Activated naive CD4-positive, alpha-beta T cell treated with anti-CD3 and anti-CD28 coated beads, Interleukin-2, amount 50 U/mL, for 24 hours (primary cell): ENCODE measurements at regions not wholly inside any gene's neighbourhood (a gene's known extent, or its start where the extent isn't known, plus 50 kb on each side); places are given as distances from the start of the nearest gene placed in this dataset.

Experiments used
- H3K27ac Mint-ChIP-seq: one replicate; pipeline ENCODE4 v1.8.0; 2021; ENCODE audit warnings: mild to moderate bottlenecking, mixed read lengths
- H3K27me3 Mint-ChIP-seq: one replicate; pipeline ENCODE4 v1.8.0; 2021; ENCODE audit warnings: mixed read lengths
- H3K36me3 Mint-ChIP-seq: one replicate; pipeline ENCODE4 v1.8.0; 2021; ENCODE audit warnings: mixed read lengths
- H3K4me1 Mint-ChIP-seq: one replicate; pipeline ENCODE4 v1.8.0; 2021; ENCODE audit warnings: mixed read lengths
- H3K4me3 Mint-ChIP-seq: one replicate; pipeline ENCODE4 v1.8.0; 2021; ENCODE audit warnings: mild to moderate bottlenecking, mixed read lengths
- H3K9me3 Mint-ChIP-seq: one replicate; pipeline ENCODE4 v1.8.0; 2021; ENCODE audit warnings: mixed read lengths

DNA sequence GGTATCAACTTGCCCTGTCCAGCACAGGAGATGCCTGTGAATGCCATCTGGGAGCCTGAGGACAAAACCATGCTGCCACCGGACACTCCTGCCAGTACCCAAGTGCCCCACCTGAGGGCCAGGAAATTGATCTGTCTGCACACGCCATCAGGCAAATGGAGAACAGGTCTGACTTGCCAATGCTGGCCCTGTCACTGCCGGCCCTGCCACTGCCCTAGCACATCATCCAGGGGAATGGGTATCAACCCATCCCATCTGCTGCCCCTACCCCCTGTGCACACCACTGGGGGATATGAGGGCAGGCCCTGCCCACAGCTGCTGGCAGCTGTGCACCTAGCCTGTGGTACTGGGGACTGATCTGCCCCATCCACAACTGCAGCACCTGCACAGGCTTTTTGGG is 1081.6 kb upstream of the EYS start:
- no peak overlapping the region for H3K4me3 Mint-ChIP-seq

DNA sequence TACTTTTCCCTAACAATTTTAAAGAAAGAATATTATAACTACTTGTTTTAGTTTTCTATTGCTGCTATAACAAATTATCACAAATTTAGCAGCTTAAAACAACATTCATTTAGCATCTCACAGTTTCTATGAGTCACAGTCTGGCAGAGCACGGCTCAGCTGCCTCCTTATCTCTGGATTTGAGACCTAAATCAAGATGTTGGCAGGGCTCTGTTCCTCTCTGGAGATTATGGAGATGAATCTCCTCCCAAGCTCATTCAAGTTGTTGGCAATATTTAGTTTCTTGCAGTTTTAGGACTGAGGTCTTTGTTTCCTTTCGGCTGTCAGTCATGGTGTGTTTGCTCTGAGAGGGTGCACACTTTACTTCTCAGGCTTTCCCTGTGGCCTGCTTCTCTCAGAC is 1065.8 kb upstream of the EYS start:
- Mint-ChIP-seq H3K36me3 (no peaks in the 10 kb centered on the region), H3K27me3 (no peaks in the 10 kb centered on the region), H3K27ac (no peak overlapping the region), H3K4me3 (no peak overlapping the region), H3K9me3 (peaks cover 15% of the 10 kb centered on the region), H3K4me1 (no peaks in the 10 kb centered on the region)

More for the DNA sequence above, 1081.6 kb upstream of the EYS start:
- no peaks in the 10 kb centered on the region for H3K27me3 Mint-ChIP-seq
- no peaks in the 10 kb centered on the region for H3K36me3 Mint-ChIP-seq
- no peak overlapping the region for H3K27ac Mint-ChIP-seq
- peaks cover 4% of the 10 kb centered on the region for H3K9me3 Mint-ChIP-seq
- H3K4me1 Mint-ChIP-seq = no peaks in the 10 kb centered on the region

DNA sequence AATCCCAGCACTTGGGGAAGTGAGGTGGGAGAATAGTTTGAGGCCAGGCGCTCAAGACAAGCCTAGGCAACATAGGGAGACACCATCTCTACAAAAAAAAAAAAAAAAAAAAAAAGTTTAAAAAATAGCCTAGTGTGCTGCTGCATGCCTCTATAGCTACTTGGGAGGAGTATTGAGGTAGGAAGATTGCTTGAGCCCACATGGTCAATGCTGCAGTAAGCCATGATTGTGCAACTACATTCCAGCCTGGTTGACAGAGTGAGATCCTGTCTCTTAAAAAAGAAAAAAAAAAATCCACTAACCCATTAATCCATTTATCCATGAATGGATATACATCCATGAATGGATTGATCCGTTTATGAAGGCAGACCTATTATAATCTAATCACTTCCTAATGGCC is 1064.6 kb upstream of the EYS start:
- Mint-ChIP-seq H3K4me3 (no peak overlapping the region), H3K27ac (no peak overlapping the region), H3K36me3 (no peaks in the 10 kb centered on the region), H3K4me1 (no peaks in the 10 kb centered on the region), H3K9me3 (peaks cover 15% of the 10 kb centered on the region), H3K27me3 (no peaks in the 10 kb centered on the region)

DNA sequence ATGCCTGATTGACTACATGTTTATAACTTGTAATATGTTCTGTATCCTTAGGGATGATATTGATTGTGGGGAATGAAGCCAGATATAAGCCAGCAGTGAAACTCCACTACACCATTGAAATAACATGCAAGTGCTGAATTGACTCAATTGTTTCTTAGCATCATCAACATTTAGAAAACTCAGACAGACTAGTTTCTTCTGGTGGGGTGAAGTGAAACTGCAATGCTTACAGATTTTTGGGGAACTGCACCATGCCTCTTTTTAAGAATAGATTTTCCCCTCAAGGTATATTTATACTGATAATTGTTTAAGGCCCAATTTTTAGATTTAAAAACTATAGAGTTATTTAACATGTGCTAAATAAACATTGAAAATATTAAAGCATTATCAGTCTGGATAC is 1044.6 kb upstream of the EYS start:
- no peaks in the 10 kb centered on the region for H3K36me3 Mint-ChIP-seq
- H3K4me1 Mint-ChIP-seq = no peaks in the 10 kb centered on the region
- H3K27ac Mint-ChIP-seq = no peak overlapping the region
- no peaks in the 10 kb centered on the region for H3K27me3 Mint-ChIP-seq
- no peak overlapping the region for H3K4me3 Mint-ChIP-seq
- peaks cover 6% of the 10 kb centered on the region for H3K9me3 Mint-ChIP-seq

DNA sequence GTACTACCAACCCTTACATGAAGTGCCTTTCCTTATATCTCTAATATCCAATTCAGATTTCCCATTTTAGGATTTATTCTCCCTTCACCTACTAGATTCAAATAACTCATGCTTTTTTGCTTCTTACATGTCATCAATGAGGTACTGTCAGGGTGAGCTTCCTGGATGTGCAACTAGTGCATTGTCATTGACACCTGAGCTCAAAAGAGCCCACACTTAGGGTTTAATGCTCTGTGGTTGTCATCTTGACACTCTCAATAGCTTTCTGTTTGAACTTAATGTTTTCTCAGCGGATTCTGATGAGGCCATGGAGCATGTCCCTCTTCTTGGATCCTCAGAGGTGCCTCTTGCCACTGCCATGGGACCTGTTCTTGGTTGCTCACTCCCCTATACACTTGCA is 1033.3 kb upstream of the EYS start:
- H3K36me3 Mint-ChIP-seq = no peaks in the 10 kb centered on the region
- H3K4me1 Mint-ChIP-seq = no peaks in the 10 kb centered on the region
- H3K4me3 Mint-ChIP-seq = no peak overlapping the region
- no peaks in the 10 kb centered on the region for H3K27me3 Mint-ChIP-seq
- H3K9me3 Mint-ChIP-seq = no peaks in the 10 kb centered on the region
- H3K27ac Mint-ChIP-seq = no peak overlapping the region

DNA sequence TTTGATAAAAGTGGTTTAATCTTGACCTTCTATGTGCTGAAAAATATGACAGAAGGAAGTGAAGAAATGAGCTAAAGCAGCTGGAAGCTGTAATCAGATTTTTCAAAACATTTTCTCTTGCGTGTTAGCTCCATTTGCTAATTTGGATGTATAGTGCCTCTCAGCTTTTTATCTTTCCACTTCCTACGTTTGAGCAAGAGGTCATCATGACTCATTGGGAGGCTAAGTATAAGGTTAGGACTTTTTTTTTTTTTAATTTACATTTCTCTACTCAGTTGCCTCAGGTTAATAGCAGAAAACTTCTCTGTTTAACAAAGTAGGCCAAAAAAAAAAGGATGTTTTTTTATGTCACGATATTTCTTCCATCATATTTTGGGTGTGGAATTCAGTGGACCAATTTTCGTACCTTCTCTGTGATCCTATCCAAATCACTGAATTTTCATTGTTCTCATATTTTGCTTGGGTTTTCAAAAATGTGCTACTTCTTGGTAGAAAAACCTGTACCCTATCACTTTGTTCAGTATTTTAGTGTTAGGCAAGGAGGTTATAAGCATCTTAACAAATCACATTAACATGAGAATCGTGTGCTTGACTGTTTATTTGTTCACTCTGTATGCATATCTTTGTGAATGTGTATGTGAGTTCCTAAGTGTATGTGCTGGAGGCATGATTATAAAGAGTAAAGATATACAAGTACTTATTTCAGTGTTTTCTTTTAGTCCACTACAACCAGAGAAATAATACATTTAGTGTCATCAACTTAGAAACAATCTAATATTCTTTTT is 1028.3 kb upstream of the EYS start:
- Mint-ChIP-seq H3K27me3 (no peaks in the 10 kb centered on the region), H3K9me3 (peaks cover 5% of the 10 kb centered on the region), H3K4me1 (no peaks in the 10 kb centered on the region), H3K36me3 (no peaks in the 10 kb centered on the region), H3K4me3 (no peak overlapping the region), H3K27ac (no peak overlapping the region)

DNA sequence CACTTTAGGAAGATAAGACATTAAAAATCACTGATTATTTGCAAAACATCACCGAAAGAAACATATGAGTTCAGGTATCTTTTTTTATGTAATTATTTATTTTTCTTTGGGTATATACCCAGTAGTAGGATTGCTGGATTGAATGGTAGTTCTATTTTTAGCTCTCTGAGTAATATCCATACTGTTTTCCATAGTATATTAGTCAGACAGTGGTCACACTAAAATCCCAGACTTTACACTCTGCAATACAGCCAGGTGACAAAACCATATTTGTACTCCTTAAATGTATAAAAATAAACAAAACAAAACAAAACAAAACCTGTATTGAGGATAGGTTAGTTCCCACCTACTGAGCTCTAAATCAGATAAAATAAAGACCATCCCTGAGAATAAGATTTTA is 1024.3 kb upstream of the EYS start:
- Mint-ChIP-seq H3K4me3 (no peak overlapping the region), H3K4me1 (no peaks in the 10 kb centered on the region), H3K36me3 (no peaks in the 10 kb centered on the region), H3K27me3 (no peaks in the 10 kb centered on the region), H3K27ac (no peak overlapping the region), H3K9me3 (peaks cover 11% of the 10 kb centered on the region)

DNA sequence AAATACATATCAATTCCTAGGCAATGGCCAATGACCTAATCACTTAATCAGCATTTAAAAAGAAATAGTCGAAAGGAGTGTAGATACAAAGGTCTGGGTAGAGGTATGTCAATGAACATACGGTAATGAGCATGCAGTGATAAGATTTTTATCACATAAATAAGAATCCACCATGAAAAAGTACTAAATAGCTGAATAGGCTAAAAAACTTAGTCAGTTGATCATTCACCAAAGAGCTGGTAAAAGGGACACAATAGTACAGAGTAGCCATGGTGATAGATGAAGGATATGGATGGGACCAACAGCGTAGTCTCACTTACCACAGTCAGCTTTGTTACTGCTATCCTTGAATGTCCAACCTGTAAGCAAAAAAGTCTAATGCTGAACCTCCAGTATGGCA is 1018.6 kb upstream of the EYS start:
- peaks cover 8% of the 10 kb centered on the region for H3K9me3 Mint-ChIP-seq
- H3K4me1 Mint-ChIP-seq = no peaks in the 10 kb centered on the region
- no peaks in the 10 kb centered on the region for H3K27me3 Mint-ChIP-seq
- H3K36me3 Mint-ChIP-seq = no peaks in the 10 kb centered on the region
- no peak overlapping the region for H3K27ac Mint-ChIP-seq
- no peak overlapping the region for H3K4me3 Mint-ChIP-seq

DNA sequence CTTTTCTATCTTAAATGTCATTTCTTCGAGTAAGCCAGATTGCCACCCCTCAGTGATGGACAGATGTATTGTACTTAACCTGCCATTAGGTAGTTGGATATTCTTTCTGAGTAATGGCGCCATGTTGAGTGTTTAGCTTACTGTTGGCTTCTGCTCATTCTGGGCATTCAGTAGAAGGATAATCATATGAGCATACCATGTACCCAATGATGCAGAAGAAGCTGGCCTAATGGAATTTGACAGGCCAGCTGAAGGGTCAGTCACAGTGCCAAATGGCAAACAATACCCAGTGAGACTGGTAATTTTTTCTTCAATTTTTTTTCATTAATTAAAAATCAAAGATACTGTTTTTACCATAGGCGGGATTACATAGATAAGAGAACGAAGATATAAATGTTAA is 1010.8 kb upstream of the EYS start:
- Mint-ChIP-seq H3K36me3 (no peaks in the 10 kb centered on the region), H3K4me3 (no peak overlapping the region), H3K27me3 (no peaks in the 10 kb centered on the region), H3K9me3 (no peaks in the 10 kb centered on the region), H3K27ac (no peak overlapping the region), H3K4me1 (no peaks in the 10 kb centered on the region)

DNA sequence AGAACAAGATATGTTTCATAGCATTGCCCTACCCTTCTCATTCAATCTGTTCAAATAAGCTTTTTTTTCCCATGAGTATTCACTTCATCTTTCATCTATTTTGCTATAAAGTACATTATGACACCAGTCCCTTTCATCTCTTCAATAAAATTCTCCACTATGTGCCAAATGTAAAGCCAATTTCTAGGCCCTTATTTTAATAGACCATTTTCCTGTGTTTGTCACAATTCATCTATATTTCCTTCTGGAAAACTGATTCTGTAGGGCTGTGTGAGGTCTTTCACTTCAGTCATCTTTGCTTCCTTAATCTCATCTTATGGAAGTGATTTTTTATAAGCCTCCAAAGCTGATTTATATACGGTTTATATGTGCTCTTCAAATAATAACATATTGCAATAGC is 992.4 kb upstream of the EYS start:
- H3K4me3 Mint-ChIP-seq = no peak overlapping the region
- no peaks in the 10 kb centered on the region for H3K27me3 Mint-ChIP-seq
- H3K27ac Mint-ChIP-seq = no peak overlapping the region

DNA sequence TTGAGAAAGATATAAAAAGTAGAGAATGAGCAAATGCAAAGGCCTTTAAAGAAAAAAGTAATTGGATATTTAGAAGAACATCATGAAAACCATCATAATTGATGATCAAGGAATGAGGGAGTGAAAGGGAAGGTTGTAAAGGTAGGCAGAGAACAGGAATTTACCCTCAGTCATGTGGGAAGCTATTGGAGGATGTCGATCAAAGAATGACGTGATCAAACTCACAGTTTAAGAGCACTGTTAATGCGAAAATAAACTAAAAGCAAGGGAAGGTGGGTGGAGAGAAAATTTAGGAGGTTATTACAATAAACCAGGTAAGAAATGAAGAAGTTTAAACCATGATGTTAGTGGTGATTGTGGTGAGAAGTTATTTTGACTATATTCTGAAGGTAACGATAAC is 982.6 kb upstream of the EYS start:
- Mint-ChIP-seq H3K27me3 (no peaks in the 10 kb centered on the region), H3K9me3 (peaks cover 7% of the 10 kb centered on the region), H3K4me1 (no peaks in the 10 kb centered on the region)

More for the DNA sequence above, 992.4 kb upstream of the EYS start:
- peaks cover 5% of the 10 kb centered on the region for H3K9me3 Mint-ChIP-seq
- no peaks in the 10 kb centered on the region for H3K4me1 Mint-ChIP-seq
- no peaks in the 10 kb centered on the region for H3K36me3 Mint-ChIP-seq

DNA sequence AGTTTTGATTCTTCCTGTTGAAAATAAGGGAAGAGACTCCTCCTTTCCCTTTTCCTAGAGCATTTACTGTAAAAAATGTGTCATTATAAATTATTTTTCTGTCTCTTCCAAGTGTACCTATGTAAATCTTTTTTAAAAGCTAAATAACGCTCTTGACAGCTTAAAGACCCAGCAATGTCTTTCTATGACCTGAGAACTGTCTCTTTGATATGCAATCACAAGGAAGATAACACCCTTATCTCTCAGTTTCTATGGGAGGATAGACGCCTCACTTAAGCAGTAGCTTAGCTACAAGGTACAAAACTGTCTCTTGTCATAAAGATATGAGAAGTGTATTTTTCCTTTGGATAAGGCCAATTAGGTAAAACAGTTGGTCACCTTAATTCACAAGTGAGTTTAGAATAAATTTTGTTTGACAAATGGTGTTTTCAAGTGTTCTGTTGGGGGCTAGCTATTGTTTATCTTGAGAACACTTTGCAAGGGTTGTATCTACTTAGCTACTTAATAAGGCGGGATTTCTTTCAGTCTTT is 980.6 kb upstream of the EYS start:
- no peaks in the 10 kb centered on the region for H3K27me3 Mint-ChIP-seq
- H3K4me3 Mint-ChIP-seq = no peak overlapping the region
- no peak overlapping the region for H3K27ac Mint-ChIP-seq
- no peaks in the 10 kb centered on the region for H3K36me3 Mint-ChIP-seq
- peaks cover 7% of the 10 kb centered on the region for H3K9me3 Mint-ChIP-seq
- H3K4me1 Mint-ChIP-seq = no peaks in the 10 kb centered on the region

More for the DNA sequence above, 982.6 kb upstream of the EYS start:
- Mint-ChIP-seq H3K27ac (no peak overlapping the region), H3K36me3 (no peaks in the 10 kb centered on the region), H3K4me3 (no peak overlapping the region)

DNA sequence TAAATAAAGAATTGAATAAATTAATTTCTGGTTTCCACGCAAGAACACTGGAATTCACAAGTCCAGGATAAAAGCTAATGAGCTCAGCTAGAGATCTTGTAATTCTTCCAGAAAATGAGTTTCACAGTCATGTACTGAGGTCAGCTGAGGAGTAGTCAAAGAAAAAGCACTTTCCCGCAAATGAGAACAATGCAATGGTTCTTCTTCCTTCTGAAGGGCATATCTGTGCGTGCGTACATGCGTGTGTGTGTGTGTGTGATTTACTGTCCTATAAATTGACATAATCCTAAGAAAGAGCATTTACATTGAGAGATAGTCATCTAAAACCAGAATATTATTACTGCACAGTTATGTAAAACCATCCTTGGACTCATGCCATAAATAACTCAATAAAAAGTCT is 968.9 kb upstream of the EYS start:
- no peaks in the 10 kb centered on the region for H3K4me1 Mint-ChIP-seq
- H3K27ac Mint-ChIP-seq = no peak overlapping the region
- no peaks in the 10 kb centered on the region for H3K27me3 Mint-ChIP-seq
- H3K36me3 Mint-ChIP-seq = no peaks in the 10 kb centered on the region
- H3K9me3 Mint-ChIP-seq = no peaks in the 10 kb centered on the region
- H3K4me3 Mint-ChIP-seq = no peak overlapping the region

DNA sequence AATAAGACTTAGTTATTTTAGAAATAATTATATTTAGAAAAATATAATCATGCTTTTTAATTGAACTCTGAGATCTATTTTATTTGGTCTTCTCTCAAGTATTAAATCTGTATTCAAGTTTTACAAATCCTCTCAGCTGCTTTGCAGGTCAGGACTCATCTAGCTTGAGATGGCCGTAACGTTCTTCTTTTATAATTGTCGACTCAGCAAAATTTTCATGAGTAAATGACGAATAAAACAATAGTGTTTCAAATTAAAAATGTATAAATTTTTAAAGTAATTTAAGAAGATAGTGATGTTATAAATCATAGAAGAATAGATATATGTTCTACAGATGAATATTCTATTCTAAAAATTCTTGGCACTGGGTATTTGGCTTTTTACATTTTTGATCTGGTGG is 957.1 kb upstream of the EYS start:
- no peaks in the 10 kb centered on the region for H3K9me3 Mint-ChIP-seq
- no peak overlapping the region for H3K27ac Mint-ChIP-seq
- no peaks in the 10 kb centered on the region for H3K27me3 Mint-ChIP-seq
- H3K36me3 Mint-ChIP-seq = no peaks in the 10 kb centered on the region
- H3K4me3 Mint-ChIP-seq = no peak overlapping the region
- no peaks in the 10 kb centered on the region for H3K4me1 Mint-ChIP-seq

DNA sequence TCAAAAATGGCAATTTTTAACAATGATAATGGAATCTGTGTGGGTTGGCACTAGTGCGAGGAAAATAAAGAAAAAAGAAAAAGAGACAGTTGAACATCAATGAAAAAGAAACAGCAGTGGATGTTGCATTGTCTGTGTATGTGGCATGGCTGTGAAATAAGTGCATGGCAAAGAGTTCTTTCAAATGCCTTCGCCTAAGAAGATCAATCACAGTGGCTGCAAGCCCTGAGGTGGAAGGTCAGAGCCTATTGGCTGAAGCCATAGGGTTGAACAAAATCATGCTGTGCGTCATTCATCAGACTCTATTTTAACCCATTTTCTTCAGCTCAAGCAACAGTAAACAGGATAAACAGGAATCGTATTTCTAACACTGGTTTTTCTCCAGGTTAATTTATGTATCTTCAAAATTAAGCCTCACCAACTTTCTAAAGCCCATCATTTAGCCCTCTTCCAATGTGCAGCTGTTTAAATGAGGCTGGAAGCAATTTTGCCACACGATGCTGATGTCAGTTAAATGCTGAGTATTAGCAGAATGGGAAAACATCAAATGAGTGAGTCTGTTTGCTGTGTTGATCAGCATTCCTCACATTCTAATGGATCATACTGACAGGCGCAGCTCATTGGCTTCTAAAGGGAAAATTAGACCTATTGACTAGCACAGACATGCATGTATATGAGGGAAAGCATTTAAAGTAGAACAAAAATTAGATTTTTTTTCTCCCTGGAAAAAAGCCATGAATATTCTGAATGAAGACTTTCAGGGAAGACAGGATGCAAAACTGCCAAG is 955.9 kb upstream of the EYS start:
- H3K36me3 Mint-ChIP-seq = no peaks in the 10 kb centered on the region

DNA sequence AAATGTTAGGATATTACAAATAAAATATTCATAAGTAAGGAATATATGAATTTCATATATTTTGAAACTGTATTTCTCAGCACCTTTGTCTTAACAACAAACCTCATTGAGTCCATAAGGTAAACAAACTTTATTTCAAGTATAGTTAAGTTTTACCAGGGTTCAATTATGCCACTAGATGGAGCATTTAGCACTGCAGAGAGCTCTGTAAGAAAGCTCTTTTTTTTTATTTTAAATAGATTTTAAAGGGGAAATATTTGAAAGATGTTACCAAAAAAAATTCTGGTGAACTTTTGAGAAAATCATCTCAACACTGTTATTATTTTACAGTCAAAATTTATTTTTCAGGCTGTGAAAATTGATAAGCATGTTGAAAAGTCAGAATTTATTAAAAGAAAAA is 955.2 kb upstream of the EYS start:
- H3K36me3 Mint-ChIP-seq = no peaks in the 10 kb centered on the region
- H3K4me1 Mint-ChIP-seq = no peaks in the 10 kb centered on the region
- no peaks in the 10 kb centered on the region for H3K9me3 Mint-ChIP-seq
- no peak overlapping the region for H3K27ac Mint-ChIP-seq
- H3K27me3 Mint-ChIP-seq = no peaks in the 10 kb centered on the region
- H3K4me3 Mint-ChIP-seq = no peak overlapping the region

More for the DNA sequence above, 955.9 kb upstream of the EYS start:
- Mint-ChIP-seq H3K4me3 (no peak overlapping the region), H3K27me3 (no peaks in the 10 kb centered on the region), H3K27ac (no peak overlapping the region), H3K9me3 (no peaks in the 10 kb centered on the region), H3K4me1 (no peaks in the 10 kb centered on the region)
